HCT116 (cell line): ENCODE measurements at regions not wholly inside any gene's neighbourhood (a gene's known extent, or its start where the extent isn't known, plus 50 kb on each side); places are given as distances from the start of the nearest gene placed in this dataset.

ENCODE experiments used
- ATAC-seq: fragments of 200-7000 bp; cut with Tn5 transposase; 2 replicates; pipeline ENCODE4 v1.9.1; 2020; ENCODE audit warnings: mild to moderate bottlenecking, moderate library complexity
- BruUV-seq: library from RNA; stranded (reverse); fragments of 400-500 nt; replicated peaks from 2 replicates; lab custom pipeline; 2021; lab: Mats Ljungman, UMichigan
- CTCF ChIA-PET: fragments of 300-600 bp; sonication (Branson Sonifier 250); formaldehyde crosslinking; loops from one replicate; lab custom pipeline; 2021; ENCODE audit warnings: antibody characterized with exemption; lab: Charles Lee
- POLR2A ChIA-PET: fragments of 300-600, 350-600 bp; sonication (Branson Sonifier 250); formaldehyde crosslinking; loops from one replicate; lab custom pipeline; 2021; ENCODE audit warnings: antibody characterized with exemption; lab: Charles Lee
- RAD21 ChIA-PET, 2 experiments: fragments of 300-600 bp; sonication (Branson Sonifier 250); formaldehyde crosslinking; loops; one replicate each; lab custom pipeline; 2023; ENCODE audit warnings: low total read pairs in 2 of 2; ENCODE audit not compliant: uncharacterized antibody in 2 of 2, unreplicated experiment in 2 of 2, low non-redundant PET in 1 of 2; lab: Charles Lee
- DNase-seq: peaks from one replicate; pipeline ENCODE4 v3.0.0-alpha.2; 2010; ENCODE audit warnings: low read depth, low spot score
- H2AFZ ChIP-seq: fragments of 200-600 bp; shearing (Covaris generic), sonication (generic); 2 replicates; pipeline ENCODE4 v1.6.1; 2017; ENCODE audit warnings: low read depth, mixed run types, mixed read lengths, antibody characterized with exemption, low read length; ENCODE audit not compliant: poor library complexity, severe bottlenecking
- H3K27ac ChIP-seq: 2 replicates; pipeline ENCODE4 v1.5.1; 2012; ENCODE audit warnings: low read depth, low read length
- H3K27me3 ChIP-seq: fragments of 200-600 bp; sonication (generic); 2 replicates; pipeline ENCODE4 v1.6.1; 2016; ENCODE audit warnings: mixed run types, low read length, mixed read lengths; ENCODE audit not compliant: insufficient read depth
- H3K36me3 ChIP-seq, 2 experiments: fragments of 200-500 bp in 1 of 2; fragments of 200-600 bp in 1 of 2; sonication (Bioruptor generic) in 1 of 2; sonication (generic) in 1 of 2; 2 replicates each; pipeline versions ENCODE4 v1.5.1 to v1.6.1; 2014 to 2016; ENCODE audit warnings: low read length in 2 of 2, inconsistent platforms in 1 of 2, mixed read lengths in 1 of 2, mixed run types in 1 of 2; ENCODE audit not compliant: insufficient read depth in 2 of 2, control insufficient read depth in 1 of 2
- H3K4me1 ChIP-seq, 2 experiments: fragments of 200-600 bp in 1 of 2; sonication (generic) in 1 of 2; 2 replicates each; pipeline versions ENCODE4 v1.5.1 to v1.6.1; 2012 to 2017; ENCODE audit warnings: low read length in 2 of 2, inconsistent platforms in 1 of 2, mild to moderate bottlenecking in 1 of 2, mixed read lengths in 1 of 2, mixed run types in 1 of 2, moderate library complexity in 1 of 2; ENCODE audit not compliant: insufficient read depth in 2 of 2, control insufficient read depth in 1 of 2
- H3K4me2 ChIP-seq: fragments of 200-600 bp; sonication (generic); 2 replicates; pipeline ENCODE4 v1.6.1; 2017; ENCODE audit warnings: mixed run types, low read length, mixed read lengths
- H3K4me3 ChIP-seq, 2 experiments: fragments of 200-600 bp in 1 of 2; sonication (generic) in 1 of 2; replicated peaks in 1 of 2; 2 replicates each; pipeline ENCODE4 v1.5.1; 2011 to 2016; ENCODE audit warnings: low read length in 2 of 2, control low read depth in 1 of 2, low read depth in 1 of 2, mild to moderate bottlenecking in 1 of 2, mixed read lengths in 1 of 2, mixed run types in 1 of 2
- H3K79me2 ChIP-seq: fragments of 200-600 bp; sonication (generic); 2 replicates; pipeline ENCODE4 v1.6.1; 2017; ENCODE audit warnings: mild to moderate bottlenecking, mixed run types, low read length, moderate library complexity, mixed read lengths; ENCODE audit not compliant: insufficient read depth
- H3K9ac ChIP-seq: fragments of 200-600 bp; sonication (generic); 2 replicates; pipeline ENCODE4 v1.6.1; 2016; ENCODE audit warnings: low read length, mixed read lengths
- H3K9me2 ChIP-seq: fragments of 200-600 bp; sonication (generic), shearing (Covaris generic); 2 replicates; pipeline ENCODE4 v1.6.1; 2017; ENCODE audit warnings: mixed run types, mild to moderate bottlenecking, moderate library complexity; ENCODE audit not compliant: insufficient read depth
- H3K9me3 ChIP-seq, 2 experiments: fragments of 200-500 bp in 1 of 2; fragments of 200-600 bp in 1 of 2; sonication (Bioruptor generic) in 1 of 2; sonication (generic) in 1 of 2; 2 replicates each; pipeline ENCODE4 v1.6.1; 2014 to 2017; ENCODE audit warnings: low read length in 2 of 2, mixed read lengths in 2 of 2, inconsistent platforms in 1 of 2, low read depth in 1 of 2, mild to moderate bottlenecking in 1 of 2, mixed run types in 1 of 2, moderate library complexity in 1 of 2; ENCODE audit not compliant: control insufficient read depth in 1 of 2, insufficient read depth in 1 of 2
- H4K20me1 ChIP-seq: fragments of 200-600 bp; sonication (generic), shearing (Covaris generic); 2 replicates; pipeline ENCODE4 v1.6.1; 2017; ENCODE audit warnings: mixed run types, mild to moderate bottlenecking, moderate library complexity; ENCODE audit not compliant: insufficient read depth
- ATF3 ChIP-seq: IDR thresholded peaks from 2 replicates; pipeline ENCODE4 v1.6.1; 2012
- ELF1 ChIP-seq: IDR thresholded peaks from 2 replicates; pipeline ENCODE4 v1.6.1; 2012; ENCODE audit warnings: low read depth, borderline replicate concordance
- FOSL1 ChIP-seq: IDR thresholded peaks from 2 replicates; pipeline ENCODE4 v1.6.1; 2012; ENCODE audit warnings: low read depth
- JUND ChIP-seq: IDR thresholded peaks from 2 replicates; pipeline ENCODE4 v1.6.1; 2012
- POLR2A ChIP-seq: IDR thresholded peaks from 2 replicates; pipeline ENCODE4 v1.7.0; 2011; ENCODE audit warnings: borderline replicate concordance; ENCODE audit not compliant: insufficient read depth, insufficient read length; ENCODE audit errors: extremely low read depth
- RAD21 ChIP-seq: IDR thresholded peaks from 2 replicates; pipeline ENCODE4 v1.6.1; 2012; ENCODE audit warnings: low read depth, mild to moderate bottlenecking
- SIN3A ChIP-seq: IDR thresholded peaks from 2 replicates; pipeline ENCODE4 v1.6.1; 2012; ENCODE audit warnings: low read depth
- SP1 ChIP-seq: IDR thresholded peaks from 2 replicates; pipeline ENCODE4 v1.6.1; 2012; ENCODE audit warnings: low read depth
- ZBTB33 ChIP-seq: IDR thresholded peaks from 2 replicates; pipeline ENCODE4 v1.6.1; 2011; ENCODE audit warnings: mild to moderate bottlenecking, low read length, moderate library complexity; ENCODE audit not compliant: insufficient replicate concordance; ENCODE audit errors: extremely low read depth
- ZFX ChIP-seq: fragments of 450-650 bp; IDR thresholded peaks from 2 replicates; pipeline ENCODE4 v1.6.1; 2017
- intact Hi-C: fragments of 100-400 bp; cut with micrococcal nuclease; formaldehyde crosslinking; loops from 2 replicates; pipeline ENCODE4 v1.10.0; 2022

- TF ChIP-seq ATF3 (no peak), JUND (no peak), POLR2A (no peak)
Measured at GRCh38 chr16:63702981-63703590, 1418.8 kb downstream of the CDH11 start (continued).

- no TSS peak for BruUV-seq
- ATAC-seq = no peak
- no peak overlapping the region for H3K4me2 ChIP-seq
- H3K9me2 ChIP-seq = no peaks in the 10 kb centered on the region
- no peak for TF ChIP-seq ATF3
- no peak for TF ChIP-seq ZFX
- TF ChIP-seq ZBTB33 = no peak
- TF ChIP-seq SP1 = no peak
- no peak for TF ChIP-seq RAD21
- no peak for TF ChIP-seq SIN3A
- no peak for TF ChIP-seq JUND
- no peak for TF ChIP-seq ELF1
- TF ChIP-seq FOSL1 = no peak
- no peak overlapping the region for H3K4me3 ChIP-seq
- H3K27me3 ChIP-seq = no peaks in the 10 kb centered on the region
- DNase-seq = no peak
- ChIA-PET CTCF (no interaction called here), POLR2A (no interaction called here), RAD21 (no interaction called here)
- no peaks in the 10 kb centered on the region for H4K20me1 ChIP-seq
- intact Hi-C loops = no loop called here
- peaks cover 8 to 13% of the 10 kb centered on the region in 2 experiments; a peak in 2 of 4 replicates for H3K9me3 ChIP-seq
- H3K9ac ChIP-seq = no peak overlapping the region
- H3K36me3 ChIP-seq = no peaks in the 10 kb centered on the region
- no peak overlapping the region for H3K27ac ChIP-seq
- H3K79me2 ChIP-seq = no peaks in the 10 kb centered on the region
- no peak overlapping the region for H2AFZ ChIP-seq
- H3K4me1 ChIP-seq = no peaks in the 10 kb centered on the region
Measured at GRCh38 chr16:63697736-63698135, 1424.1 kb downstream of the CDH11 start.
